ENCODE measurements at regions not wholly inside any gene's neighbourhood (a gene's known extent, or its start where the extent isn't known, plus 50 kb on each side); places are given as distances from the start of the nearest gene placed in this dataset.

DNA sequence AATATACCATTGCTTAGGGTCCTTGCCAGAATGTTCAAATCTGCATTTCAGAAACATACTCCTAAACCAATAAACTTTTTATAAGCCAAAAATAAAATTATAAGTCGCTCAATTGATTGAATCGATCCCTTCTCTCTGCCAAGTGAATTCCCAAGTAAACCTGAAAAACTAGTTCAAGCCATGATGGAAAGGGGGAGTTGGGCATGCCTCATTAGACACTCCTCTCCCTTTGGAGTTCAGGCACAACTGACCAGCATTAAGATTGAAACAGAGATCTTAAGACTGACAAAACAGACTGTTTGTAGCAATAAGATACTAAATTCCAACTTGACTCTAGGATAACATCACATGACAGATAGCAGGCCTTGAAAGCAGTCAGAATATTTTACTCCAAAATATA lies 113.7 kb upstream of the RASGRP1 start:
- Histone ChIP-seq H3K4me3 (ENCODE audit: extremely low read depth in 1 of 4, insufficient read depth in 2 of 4, low read depth in 3 of 4, low read length in 4 of 4) (no peak overlapping the region), H3K27me3 (replicated peaks in 1 of 4; ENCODE audit: control insufficient read depth in 3 of 4, extremely low read depth in 1 of 4, insufficient read depth in 3 of 4, low read length in 3 of 4) (no peaks in the 10 kb centered on the region), H2BK120ac (replicated peaks; ENCODE audit: low read depth, low read length) (no peak overlapping the region), H2AK5ac (ENCODE audit: low read depth, low read length) (no peak overlapping the region), H3K14ac (ENCODE audit: insufficient read length) (no peak overlapping the region), H3K27ac (ENCODE audit: low read depth, low read length) (no peak overlapping the region), H2BK20ac (ENCODE audit: low read length) (no peak overlapping the region), H3K36me3 (ENCODE audit: control insufficient read depth in 2 of 4, insufficient read depth in 4 of 4, low read length in 3 of 4) (no peaks in the 10 kb centered on the region), H3K4me1 (replicated peaks in 1 of 4; ENCODE audit: control insufficient read depth in 3 of 4, insufficient read depth in 4 of 4, low read length in 3 of 4) (no peaks in the 10 kb centered on the region), H3K79me1 (ENCODE audit: low read depth, low read length) (no peaks in the 10 kb centered on the region), H3K9ac (replicated peaks in 1 of 4; ENCODE audit: extremely low read depth in 1 of 4, low read depth in 3 of 4, low read length in 3 of 4) (no peak overlapping the region), H3K56ac (replicated peaks; ENCODE audit: insufficient read length, low read depth, low read length) (no peak overlapping the region), H4K91ac (replicated peaks; ENCODE audit: insufficient read length, low read length) (no peak overlapping the region), H3K4ac (replicated peaks; ENCODE audit: insufficient read length, low read depth, low read length) (no peak overlapping the region), H3K18ac (ENCODE audit: extremely low read depth, low read length) (no peak overlapping the region), H2BK12ac (ENCODE audit: low read depth, low read length) (no peak overlapping the region), H2BK15ac (ENCODE audit: low read length) (no peak overlapping the region), H3K23ac (ENCODE audit: insufficient read length) (no peak overlapping the region), H3K79me2 (ENCODE audit: control insufficient read depth in 1 of 2, insufficient read depth in 2 of 2, low read length in 2 of 2) (no peaks in the 10 kb centered on the region), H3K4me2 (ENCODE audit: insufficient read depth in 1 of 2, low read depth in 2 of 2, low read length in 2 of 2) (no peak overlapping the region), H4K5ac (ENCODE audit: insufficient read length, low read depth, low read length) (no peak overlapping the region), H2BK5ac (ENCODE audit: low read depth, low read length) (no peak overlapping the region), H3K23me2 (ENCODE audit: low read depth, low read length) (no peaks in the 10 kb centered on the region), H2AFZ (ENCODE audit: low read length) (no peak overlapping the region), H4K20me1 (replicated peaks in 1 of 2; ENCODE audit: control insufficient read depth in 1 of 2, insufficient read depth in 2 of 2, low read length in 2 of 2) (no peaks in the 10 kb centered on the region), H3K9me3 (ENCODE audit: insufficient read depth in 2 of 2, low read depth in 1 of 2, low read length in 1 of 2) (no peaks in the 10 kb centered on the region; a peak in 1 of 4 replicates), H4K8ac (ENCODE audit: extremely low read depth, insufficient read depth, low read length) (no peak overlapping the region)
- FAIRE-seq (no peak), DNase-seq (ENCODE audit: low read depth in 1 of 2, low spot score in 2 of 2) (no peak)
- ChIA-PET CTCF (ENCODE audit: partially characterized antibody) (interaction anchor here (1.2 to 2.0 kb wide), 4 partner anchors 27 to 238 kb away, joined by 3 to 5 read pairs (median 4); no protein-coding TSS in a partner anchor), POLR2A (ENCODE audit: partially characterized antibody) (no interaction called here)
- no peak for TF ChIP-seq FOSL1 (IDR thresholded peaks at IDR 0.05; ENCODE audit: insufficient read depth, low read depth, low read length)
- TF ChIP-seq CHD2 (IDR thresholded peaks at IDR 0.05; ENCODE audit: low read length) = no peak
- TF ChIP-seq, protein P1, sequence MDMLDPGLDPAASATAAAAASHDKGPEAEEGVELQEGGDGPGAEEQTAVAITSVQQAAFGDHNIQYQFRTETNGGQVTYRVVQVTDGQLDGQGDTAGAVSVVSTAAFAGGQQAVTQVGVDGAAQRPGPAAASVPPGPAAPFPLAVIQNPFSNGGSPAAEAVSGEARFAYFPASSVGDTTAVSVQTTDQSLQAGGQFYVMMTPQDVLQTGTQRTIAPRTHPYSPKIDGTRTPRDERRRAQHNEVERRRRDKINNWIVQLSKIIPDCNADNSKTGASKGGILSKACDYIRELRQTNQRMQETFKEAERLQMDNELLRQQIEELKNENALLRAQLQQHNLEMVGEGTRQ (IDR thresholded peaks at IDR 0.05; ENCODE audit: low read length) = no peak
- TF ChIP-seq SP4 (IDR thresholded peaks at IDR 0.05; ENCODE audit: low read length) = no peak
- no peak for TF ChIP-seq ASH2L (IDR thresholded peaks at IDR 0.05; ENCODE audit: low read length)
- 92% methylated on average over 2 of the region's 2 CpGs; no CpG with 5 or more reads in 1 of the 2 experiments for WGBS, 2 experiments (ENCODE audit: extremely low coverage in 1 of 2, insufficient coverage in 1 of 2, insufficient read length in 1 of 2, insufficient replicate concordance in 2 of 2, low coverage in 1 of 2, low lambda C conversion rate in 2 of 2, missing lambda C conversion rate in 1 of 2)
